Activated gamma-delta T cell (primary cell): ENCODE measurements at regions not wholly inside any gene's neighbourhood (a gene's known extent, or its start where the extent isn't known, plus 50 kb on each side); places are given as distances from the start of the nearest gene placed in this dataset.
"Not testable (repeated sequence)": the region's sequence is repeated elsewhere in the genome, so short reads cannot be mapped to it uniquely, and the experiment has no call there.

Experiments used
- DNase-seq: peaks from one replicate; lab custom pipeline; 2025; lab: John Stamatoyannopoulos, UW

GRCh38 chr4:152193059-152193458 lies 342.8 kb downstream of the FBXW7 start:
- DNase-seq, result no peak

GRCh38 chr4:152190907-152191306 lies 345.0 kb downstream of the FBXW7 start:
- no peak for DNase-seq

GRCh38 chr4:152189451-152190179 lies 346.3 kb downstream of the FBXW7 start:
- DNase-seq, result no peak

GRCh38 chr4:152188801-152189200 lies 347.1 kb downstream of the FBXW7 start:
- DNase-seq, result no peak

GRCh38 chr4:152187693-152188092 lies 348.2 kb downstream of the FBXW7 start:
- no peak for DNase-seq

GRCh38 chr4:152185786-152186550 lies 349.9 kb downstream of the FBXW7 start:
- no peak for DNase-seq

- no peak for DNase-seq
These were observed 354.7 kb downstream of the FBXW7 start for GRCh38 chr4:152181150-152181549.

GRCh38 chr4:152180369-152180768 lies 355.5 kb downstream of the FBXW7 start:
- DNase-seq, result no peak

- not testable (repeated sequence) for DNase-seq
These were observed 358.4 kb downstream of the FBXW7 start for GRCh38 chr4:152177538-152177937.

- no peak for DNase-seq
These were observed 359.2 kb downstream of the FBXW7 start for GRCh38 chr4:152176627-152177214.

GRCh38 chr4:152175586-152175985 lies 360.3 kb downstream of the FBXW7 start:
- DNase-seq, result no peak

- DNase-seq, result no peak
These were observed 363.7 kb downstream of the FBXW7 start for GRCh38 chr4:152172146-152172545.

GRCh38 chr4:152171556-152171955 lies 364.3 kb downstream of the FBXW7 start:
- DNase-seq, result no peak

GRCh38 chr4:152169683-152170082 lies 366.2 kb downstream of the FBXW7 start:
- DNase-seq, result no peak

- no peak for DNase-seq
These were observed 366.8 kb downstream of the FBXW7 start for GRCh38 chr4:152168987-152169616.

GRCh38 chr4:152166567-152166966 lies 369.3 kb downstream of the FBXW7 start:
- DNase-seq, result no peak

GRCh38 chr4:152165846-152166245 lies 370.0 kb downstream of the FBXW7 start:
- DNase-seq, result no peak

GRCh38 chr4:152165146-152165545 lies 370.7 kb downstream of the FBXW7 start:
- DNase-seq, result no peak

- no peak for DNase-seq
These were observed 371.3 kb downstream of the FBXW7 start for GRCh38 chr4:152164561-152164960.

- no peak for DNase-seq
These were observed 373.6 kb downstream of the FBXW7 start for GRCh38 chr4:152162331-152162697.

GRCh38 chr4:152161676-152162330 lies 374.1 kb downstream of the FBXW7 start:
- DNase-seq, result no peak

- DNase-seq, result no peak
These were observed 375.6 kb downstream of the FBXW7 start for GRCh38 chr4:152160225-152160800.
